HuH-7.5 (cell line): ENCODE measurements at regions not wholly inside any gene's neighbourhood (a gene's known extent, or its start where the extent isn't known, plus 50 kb on each side); places are given as distances from the start of the nearest gene placed in this dataset.

ENCODE experiments used
- DNase-seq: peaks from one replicate; pipeline ENCODE4 v3.0.0; 2011; ENCODE audit warnings: low spot score

DNA sequence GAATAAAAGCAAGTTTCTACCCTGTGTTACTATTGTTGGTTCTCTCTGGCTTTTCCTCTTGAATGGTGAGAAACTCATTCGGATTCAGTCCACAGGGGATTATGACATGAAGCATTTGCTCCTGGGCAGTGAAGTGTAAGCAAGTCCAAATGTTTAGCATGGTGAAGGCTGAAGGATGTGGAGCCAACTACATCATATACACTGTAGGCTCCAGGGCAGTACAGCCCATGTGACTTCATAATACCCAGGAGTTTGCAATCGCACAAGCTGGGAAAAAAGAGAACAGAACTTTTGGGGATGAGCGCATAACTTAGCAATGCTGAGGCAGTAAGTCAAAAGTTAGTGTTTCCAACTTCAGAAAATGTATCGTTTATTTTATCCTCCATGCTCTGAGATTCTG lies 695.7 kb upstream of the POU3F3 start:
- no peak for DNase-seq

DNA sequence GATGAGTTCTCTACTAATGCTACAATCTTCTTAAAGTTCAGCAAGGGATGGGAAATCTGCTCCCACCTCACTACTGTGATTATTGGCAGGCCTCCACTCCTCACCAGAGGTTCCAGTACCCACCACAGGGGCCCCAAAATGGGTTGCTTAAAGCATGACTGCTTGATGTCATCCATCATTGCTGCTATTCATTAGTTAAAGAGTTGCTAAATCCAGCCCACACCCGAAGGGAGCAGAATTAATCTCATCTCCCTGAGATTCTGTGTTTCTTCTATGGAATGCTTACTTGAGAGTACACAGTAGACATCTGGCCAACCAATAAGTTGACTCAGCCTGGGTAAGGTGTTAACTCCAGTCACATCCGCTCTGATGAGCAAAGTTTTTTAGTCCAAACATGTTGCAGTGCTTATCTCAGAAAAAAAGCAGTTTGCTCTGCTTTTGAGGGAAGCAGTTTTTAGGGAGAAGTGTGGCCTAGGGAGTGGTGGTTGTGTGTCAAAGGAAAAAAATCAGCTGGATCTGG lies 690.2 kb upstream of the POU3F3 start:
- no peak for DNase-seq

DNA sequence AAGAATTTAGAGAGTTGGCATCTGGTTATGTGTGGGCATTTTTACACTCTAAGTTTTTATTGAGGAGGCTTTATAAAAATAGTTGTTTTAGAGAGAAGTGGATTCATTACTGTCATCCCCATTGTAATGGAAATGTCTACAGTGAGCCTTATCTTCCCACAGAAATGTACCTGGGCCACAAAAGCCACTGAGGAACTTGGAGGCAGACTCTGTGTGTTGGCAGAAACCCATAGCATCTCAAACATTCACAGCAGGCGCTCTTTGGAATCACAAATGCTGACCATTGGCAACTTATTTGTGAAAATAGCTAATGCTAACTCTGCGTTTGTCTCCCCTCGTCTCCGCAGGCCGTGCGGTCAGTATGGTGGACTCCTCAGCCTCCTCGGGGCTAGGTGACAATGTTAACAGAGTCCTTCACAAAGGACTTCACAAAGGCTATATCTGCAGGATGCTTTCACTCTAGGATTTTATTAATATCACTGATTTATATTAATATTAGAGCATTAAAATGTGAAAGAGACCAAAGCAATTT lies 689.1 kb upstream of the POU3F3 start:
- no peak for DNase-seq

DNA sequence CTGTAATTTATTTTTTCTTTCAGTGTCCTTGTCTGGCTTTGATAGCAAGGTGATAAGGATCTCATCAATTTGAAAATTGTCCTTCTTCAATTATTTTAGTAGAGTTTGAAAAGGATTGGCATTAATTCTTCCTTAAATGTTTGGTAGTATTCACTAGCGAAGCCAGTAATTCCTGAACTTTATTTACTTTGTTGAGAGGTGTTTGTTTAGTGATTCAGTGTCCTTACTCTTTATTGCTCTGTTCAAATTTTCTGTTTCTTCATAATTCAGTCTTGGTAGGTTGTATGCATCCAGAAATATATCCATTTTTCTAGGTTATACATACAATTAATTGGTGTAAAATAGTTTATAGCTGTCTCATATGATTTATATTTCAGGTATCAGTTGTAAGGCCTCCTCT lies 676.7 kb upstream of the POU3F3 start:
- no peak for DNase-seq

DNA sequence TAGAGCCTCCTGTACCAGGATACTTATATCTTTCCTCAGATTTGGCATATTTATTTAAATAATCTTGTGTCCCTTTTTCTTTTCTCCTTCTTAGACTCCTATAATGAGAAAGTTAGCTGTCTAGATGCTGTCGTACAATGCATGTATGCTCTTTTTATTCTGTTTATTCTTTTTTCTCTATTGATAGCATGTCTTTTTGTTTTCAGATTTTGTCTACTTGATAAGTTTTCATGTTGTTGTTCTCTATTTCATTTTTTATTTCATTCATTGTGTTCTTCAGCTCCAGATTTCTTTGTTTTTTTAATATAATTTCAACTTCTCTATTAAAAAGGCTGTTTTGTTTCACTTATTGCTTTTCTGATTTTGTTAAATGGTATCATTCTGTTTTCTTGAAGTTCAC lies 674.3 kb upstream of the POU3F3 start:
- DNase-seq, result no peak

DNA sequence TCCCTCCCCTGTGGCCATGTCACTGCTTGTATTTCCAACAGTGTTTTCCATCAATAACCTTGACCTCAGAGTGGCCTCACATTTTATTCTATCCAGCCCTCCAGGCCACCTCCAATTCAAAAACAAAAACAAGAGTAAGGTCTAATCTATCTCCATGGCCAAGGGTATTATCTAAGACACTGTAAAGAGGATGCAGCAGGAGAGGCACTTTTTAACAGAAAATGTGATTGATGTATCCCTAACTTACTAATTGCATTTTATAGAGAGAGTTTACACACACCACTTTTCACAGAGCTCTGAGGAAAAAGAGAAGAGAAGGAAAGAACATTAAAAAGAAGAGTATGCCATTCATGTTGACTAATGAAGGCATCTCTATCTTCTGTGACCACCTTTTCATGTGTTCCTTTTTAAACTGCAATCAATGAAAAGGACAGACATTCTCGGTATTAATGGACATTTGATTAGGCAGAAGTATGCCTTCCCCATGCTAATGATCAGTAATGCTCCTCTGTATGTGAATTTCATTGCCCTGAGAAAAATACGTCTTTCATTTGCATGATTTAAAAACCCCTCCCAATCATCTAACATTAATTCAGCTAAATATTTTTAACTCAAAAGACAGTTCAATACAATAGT lies 653.3 kb upstream of the POU3F3 start:
- DNase-seq, result no peak

DNA sequence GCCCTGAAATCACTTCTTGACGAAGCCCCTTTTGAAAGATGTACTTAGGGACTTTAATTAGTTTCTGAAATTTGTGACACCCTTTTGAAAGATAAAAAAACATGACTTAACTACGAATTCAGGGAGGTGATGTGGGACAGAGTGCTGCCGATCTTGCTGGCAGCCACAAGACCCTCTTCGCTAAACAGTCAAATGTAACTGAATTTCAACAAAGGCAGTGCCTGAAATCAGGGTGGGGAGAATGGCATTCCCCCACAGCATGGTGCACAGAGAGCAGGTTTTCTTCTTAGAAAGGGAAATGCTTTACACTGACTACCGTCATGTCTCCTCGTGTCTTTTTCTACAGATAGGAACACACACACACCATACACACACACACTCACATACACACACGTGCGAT lies 640.2 kb upstream of the POU3F3 start:
- DNase-seq, result no peak

DNA sequence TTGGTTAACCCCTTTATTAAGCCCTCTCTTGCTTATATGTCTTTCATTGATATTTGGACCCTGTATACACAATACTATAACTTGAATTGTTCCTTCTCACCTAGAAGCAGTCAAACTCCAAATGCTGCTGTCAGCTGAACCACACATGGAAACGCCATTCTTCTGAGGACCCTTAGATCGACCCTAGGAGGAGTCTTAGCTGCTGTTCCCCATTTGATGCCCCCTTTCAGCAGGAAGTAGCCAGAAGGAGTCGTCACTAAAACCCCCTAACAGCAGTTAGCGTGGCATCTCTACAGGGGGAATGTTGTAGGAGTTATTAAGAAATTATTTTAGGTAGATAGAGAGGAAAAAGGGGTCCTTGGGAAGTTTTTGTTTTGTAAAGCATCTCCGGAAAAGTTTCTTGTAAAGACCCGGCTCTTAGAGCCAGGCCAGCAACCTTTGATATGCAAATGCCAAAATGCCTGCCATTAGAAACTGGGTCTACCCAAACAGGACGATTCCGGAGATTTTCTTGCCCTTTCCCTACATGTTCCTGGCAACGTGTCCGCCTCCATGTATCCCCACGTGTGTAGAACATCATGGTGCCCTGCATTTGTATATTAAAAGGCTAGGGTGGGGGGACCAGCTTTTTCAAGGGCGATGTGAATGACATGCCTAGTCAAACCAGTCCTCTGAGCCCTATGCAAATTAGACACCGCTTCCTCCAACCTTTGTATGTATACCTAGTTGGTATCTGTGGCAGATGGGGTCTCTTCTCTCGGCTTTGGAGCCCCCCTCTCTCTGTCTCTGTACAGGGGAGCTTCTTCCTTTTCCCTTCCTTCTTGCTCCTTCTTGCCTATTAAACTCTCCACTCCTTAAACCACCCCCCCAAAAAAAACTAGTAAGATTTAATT lies 638.4 kb upstream of the POU3F3 start:
- DNase-seq, result no peak

DNA sequence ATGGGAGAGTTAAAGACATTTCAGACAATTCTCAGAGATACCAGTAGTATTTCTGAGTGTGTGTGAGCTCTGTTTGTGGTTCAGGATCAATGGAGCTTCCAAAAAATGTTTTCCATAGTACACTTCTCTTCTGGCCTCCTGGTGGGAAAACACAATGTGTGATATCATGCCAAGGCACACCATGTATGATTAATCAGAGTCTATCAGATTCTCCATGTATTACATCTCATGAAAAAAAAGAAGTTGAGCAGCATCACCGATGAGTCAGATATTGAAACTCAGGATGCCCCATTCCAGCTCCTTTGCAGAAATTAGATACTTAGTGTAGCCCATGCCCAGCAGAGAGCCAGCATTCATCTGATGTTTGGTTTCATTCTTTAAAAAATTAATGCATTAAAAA lies 620.3 kb upstream of the POU3F3 start:
- no peak for DNase-seq

DNA sequence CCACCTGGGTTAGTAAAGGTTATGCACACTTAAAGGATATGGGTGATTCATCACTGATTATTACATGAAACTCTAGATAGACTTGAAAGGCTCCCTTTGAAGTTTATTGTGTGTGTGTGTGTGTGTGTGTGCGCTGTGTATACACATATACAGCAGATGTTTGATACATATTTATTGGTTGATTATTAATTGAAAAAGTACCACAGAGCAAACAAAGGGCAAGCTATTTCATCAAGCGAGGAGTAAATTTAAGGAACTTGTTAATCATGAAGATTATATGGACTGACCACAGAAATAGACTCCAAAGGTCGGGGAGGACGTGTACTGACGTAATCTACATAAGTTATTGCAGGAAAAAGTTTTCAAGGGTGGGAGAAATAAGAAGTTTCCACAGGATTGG lies 617.4 kb upstream of the POU3F3 start:
- DNase-seq, result no peak

DNA sequence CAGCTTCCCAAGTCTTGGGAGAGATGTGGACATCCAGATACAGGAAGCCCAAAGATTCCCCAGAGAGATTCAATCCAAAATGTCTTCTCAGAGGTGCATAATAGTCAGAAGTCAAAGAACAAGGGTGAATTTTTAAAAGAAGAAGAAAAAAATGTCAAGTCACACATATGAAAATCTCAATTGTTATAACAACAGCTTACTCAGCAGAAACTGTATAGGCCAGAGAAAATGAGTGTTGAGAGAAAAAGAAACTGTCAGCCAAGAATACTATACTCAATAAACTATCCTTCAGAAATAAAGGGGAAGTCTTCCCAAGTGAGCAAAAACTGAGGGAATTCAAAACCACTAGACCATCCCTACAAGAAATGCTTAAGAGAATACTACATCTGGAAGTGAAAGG lies 612.9 kb upstream of the POU3F3 start:
- DNase-seq, result no peak

DNA sequence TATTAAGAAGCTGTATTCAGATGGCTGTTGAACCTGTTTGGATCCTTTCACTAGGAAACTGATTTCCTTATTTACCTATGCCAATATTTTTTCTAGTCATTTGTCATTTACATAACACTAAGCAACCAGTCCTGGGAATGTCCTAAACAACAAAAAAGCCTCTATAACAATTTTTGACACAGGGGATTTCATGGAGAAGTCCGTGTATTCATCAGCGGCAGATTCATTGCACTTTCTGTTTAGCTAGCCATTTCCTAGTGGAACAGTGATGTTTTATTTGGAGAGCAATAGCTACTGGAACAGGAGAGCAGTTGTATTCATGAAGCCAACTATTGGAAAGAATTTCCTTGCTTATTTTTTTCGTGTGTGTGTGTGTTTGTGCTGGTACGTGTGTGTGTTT lies 604.3 kb upstream of the POU3F3 start:
- DNase-seq, result no peak

DNA sequence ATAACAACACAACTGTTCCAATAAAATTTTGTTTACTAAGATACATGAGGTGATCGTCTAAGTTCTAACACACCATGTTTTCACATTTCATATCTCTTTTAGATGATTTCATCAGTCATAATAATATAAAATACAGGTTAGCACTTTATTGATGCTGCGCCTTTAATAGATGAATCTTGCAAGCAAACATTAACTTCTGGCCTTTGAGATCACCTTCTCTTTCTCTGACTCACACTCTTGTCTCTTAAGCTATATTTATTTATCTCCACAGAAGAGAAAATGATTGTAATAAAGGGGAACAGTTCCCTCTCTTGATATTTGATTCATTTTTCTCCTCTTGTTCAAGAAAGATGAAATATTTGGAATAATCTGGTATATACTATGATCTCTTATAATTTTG lies 603.3 kb upstream of the POU3F3 start:
- no peak for DNase-seq

DNA sequence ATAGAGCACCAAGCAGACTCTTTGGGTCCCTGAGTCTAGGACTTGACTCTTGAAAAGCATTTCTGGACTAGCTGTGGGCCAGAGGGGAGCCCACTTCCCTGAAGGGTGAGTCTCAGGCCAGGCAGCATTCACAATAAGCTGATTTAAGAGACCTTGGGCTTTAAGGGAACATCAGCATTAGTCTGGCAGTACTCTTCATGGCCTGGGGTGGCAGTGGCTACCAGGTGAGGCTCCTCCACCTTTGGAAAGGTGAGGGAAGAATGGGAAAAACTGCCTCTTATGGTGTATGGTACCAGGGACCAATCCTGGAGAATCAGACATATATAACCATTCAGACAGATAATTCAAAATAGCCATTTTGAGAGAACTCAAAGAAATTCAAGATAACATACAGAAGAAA lies 599.9 kb upstream of the POU3F3 start:
- no peak for DNase-seq

DNA sequence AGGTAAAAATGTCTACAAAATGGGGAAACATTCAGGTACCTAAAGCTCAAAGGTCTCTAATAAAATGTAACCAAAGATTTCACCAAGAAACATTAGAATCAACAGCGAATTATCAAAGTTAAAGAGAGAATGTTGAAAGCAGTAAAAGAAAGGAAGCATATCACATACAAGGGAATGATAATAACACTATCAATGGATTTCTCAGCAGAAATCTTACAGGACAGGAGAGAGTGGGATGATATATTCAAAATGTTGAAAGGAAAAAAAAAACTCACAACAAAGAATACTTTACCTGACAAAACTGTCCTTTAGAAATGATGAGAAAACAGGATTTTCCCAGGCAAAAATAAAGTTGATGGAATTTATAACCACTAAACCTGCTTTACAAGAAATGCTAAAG lies 591.2 kb upstream of the POU3F3 start:
- DNase-seq, result no peak

DNA sequence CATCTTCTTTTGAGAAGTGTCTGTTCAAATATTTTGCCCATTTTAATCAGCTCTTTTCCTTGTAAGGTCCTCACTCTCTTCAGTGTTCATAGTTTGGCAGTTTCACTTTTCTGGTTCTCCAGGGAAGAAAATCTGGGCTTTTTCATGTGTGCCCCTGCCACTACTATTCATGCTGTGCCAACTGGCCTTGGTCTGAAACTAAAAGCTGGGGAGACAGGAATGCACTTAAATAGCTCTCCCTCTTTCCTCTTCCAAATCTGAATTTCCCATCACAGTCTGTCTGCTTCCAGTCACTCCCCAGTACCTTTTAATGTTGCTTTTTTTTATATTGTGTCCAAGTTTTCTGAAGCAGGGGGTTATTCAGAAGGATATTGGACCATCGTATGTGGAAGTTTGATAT lies 574.3 kb upstream of the POU3F3 start:
- no peak for DNase-seq

DNA sequence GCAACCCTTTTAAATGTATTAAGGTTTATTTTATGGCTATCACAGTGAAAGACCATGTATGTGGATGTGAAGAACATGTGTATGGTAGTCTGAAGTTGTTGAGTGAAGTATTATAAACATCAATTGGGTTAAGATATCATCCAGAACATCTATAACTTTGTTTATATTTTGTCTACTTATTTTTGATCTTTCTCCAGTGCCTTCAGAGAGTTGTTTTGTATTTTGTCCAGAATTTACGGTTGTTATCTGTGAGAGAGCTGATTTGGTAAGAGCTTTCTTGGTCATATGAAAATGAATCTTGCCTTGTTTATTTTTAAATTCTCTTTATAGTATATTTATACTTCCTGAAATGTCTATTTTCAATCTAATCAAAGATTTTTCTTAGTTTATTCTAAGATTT lies 573.7 kb upstream of the POU3F3 start:
- DNase-seq, result no peak

DNA sequence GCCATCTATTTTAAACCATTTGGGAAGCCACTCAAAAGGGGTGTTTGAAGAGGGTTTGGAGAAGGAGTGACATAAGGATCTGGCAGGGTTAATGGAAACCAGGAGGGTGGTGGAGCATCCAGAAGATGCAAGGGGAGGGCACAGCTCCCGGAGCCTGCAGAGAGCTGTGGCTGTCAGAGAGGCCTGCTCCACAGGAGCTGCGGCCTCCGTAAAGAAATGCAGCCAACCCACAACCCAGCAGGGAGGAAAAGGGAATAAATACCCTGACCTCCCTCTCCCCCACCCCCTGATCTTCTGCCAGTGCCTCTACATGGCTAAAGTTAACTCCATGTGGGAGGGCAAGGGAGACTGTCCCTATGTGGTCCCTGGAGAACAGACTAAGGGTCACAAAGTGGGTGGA lies 567.1 kb upstream of the POU3F3 start:
- DNase-seq, result no peak

DNA sequence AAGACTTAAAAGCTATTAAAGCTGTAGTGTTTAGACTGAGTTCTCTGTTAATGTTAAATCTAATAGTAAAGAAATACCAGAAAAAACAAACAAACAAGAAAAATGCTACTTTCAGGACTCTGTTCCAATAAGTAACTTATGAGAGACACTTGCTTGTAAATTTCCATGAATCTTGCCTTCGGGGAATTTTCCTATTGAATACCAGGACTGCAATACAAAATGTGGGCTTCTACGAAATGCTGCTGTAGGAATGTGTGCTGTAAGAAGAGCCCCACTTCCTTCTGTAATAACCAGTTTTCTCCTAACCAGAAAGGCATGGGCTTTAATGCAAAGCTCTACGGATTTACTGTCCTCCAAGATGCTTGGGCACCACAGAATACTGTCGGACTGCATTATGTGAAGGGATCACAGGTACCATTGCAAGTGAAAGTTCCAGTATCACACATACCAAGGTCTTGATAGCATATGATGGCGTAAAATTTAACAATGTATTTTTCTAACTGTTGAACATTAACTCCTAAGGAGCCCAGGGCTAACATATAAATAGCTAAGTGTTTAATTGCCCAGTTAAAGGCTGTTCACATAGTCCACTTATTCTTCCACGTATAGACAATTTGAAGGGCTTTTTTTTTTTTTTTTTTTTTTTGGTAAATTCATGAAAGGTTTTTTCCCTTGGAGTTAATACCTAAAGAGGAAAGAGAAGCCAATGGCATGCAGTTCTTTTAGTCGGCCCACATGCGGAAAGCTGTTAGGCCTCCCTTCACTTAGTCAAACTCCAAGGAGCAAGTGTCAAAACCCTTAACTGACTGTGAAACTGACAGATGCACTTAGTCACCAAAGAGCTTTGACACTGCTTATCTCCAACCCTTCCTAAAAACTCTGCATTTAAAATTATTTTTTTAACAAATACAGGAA lies 564.0 kb upstream of the POU3F3 start:
- no peak for DNase-seq

DNA sequence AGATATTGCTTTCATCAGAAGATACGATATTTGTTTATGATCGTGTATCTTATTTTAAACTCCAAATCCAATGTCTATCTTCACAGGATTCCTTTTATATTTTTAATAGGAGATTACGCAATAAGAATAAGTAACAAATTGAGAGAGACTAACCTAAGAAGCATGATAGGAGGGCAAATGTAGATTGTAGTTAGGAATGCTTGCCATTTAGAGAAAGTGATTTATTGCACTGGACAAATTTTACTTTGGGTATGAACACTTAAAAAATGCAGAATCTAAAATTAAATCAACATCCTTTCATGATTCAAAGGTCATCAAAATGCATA lies 563.4 kb upstream of the POU3F3 start:
- DNase-seq, result no peak

DNA sequence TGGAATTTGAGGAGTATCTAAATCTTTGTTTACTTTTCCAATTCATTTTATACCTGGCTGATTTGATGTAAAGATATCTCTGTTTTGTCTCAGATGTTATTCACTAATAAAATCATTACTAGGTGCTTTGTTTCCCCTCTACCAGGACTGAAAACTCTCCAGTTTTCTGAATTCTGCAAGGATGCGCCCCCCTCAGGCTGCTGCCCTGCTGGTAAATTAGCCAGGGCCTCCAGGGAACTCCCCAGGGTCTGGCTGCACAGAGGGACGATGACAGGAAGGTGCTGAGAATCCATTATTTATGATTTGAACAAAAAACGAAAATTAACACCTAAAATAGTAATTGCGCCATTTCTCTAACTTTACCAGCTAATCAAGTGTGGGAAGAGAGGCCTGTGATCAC lies 541.2 kb upstream of the POU3F3 start:
- DNase-seq, result no peak

DNA sequence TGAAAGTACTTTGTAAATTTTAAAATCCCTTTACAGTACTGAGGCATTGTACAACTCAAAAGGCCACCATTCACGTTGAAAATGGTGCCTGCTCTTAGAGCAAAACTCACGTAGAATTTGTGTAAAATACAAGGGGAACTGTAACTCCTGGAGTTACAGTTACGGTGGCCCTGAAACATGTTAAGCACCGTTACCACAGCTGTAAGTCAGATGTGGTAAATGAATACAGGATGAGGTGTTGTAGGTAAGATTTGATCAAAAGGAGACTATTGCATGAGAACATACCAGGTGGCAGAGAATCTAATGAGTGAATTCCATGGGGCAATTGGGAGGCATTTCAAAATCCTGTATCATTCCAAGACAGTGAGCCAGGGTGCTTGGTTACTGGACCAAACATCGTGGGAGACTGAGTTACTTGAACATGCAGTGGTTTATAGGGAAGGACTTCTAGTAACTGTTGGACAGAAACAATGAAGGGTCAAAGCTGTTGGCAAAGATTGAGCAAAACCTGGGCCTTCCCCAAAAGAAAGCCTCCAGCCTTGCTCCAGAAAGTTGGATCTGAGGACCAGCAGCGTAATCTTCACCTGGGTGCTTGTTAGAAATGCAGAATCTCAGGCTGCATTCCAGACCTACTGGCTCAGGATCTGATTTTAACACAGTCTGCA lies 535.8 kb upstream of the POU3F3 start:
- no peak for DNase-seq
